ENCODE measurements at regions not wholly inside any gene's neighbourhood (a gene's known extent, or its start where the extent isn't known, plus 50 kb on each side); places are given as distances from the start of the nearest gene placed in this dataset.

GRCh38 chr3:59576606-59577005 lies 526.8 kb upstream of the CFAP20DC start:
- TF ChIP-seq CTCF (IDR thresholded peaks at IDR 0.05) (no peak), EP300 (IDR thresholded peaks at IDR 0.05) (no peak)
